CMK (cell line): ENCODE measurements at regions not wholly inside any gene's neighbourhood (a gene's known extent, or its start where the extent isn't known, plus 50 kb on each side); places are given as distances from the start of the nearest gene placed in this dataset.

Source experiments
- DNase-seq: peaks from one replicate; pipeline ENCODE4 v3.0.0-alpha.2; 2010; ENCODE audit warnings: low read depth

- DNase-seq = no peak
Measured at GRCh38 chr7:35450456-35451214, 196.7 kb upstream of the TBX20 start.

DNA sequence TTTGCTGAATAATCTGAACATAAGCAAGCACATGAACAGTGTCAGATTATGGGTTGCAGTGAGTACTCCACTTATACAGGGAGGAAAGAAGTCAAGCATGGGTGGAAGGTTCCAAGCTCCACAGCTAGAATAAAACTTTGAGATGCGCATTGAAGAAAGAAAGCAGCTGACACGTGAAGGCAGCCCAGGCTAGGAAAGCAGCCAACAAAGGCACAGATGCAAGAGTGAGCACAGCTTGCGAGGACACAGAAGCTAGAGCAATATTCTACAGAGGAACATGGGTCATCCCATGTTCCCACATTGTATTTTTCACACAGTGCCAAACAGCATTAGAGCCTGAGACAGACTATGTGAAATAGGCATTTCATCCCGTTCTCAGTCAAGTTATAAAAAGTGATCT is 194.6 kb upstream of the TBX20 start:
- DNase-seq = no peak

DNA sequence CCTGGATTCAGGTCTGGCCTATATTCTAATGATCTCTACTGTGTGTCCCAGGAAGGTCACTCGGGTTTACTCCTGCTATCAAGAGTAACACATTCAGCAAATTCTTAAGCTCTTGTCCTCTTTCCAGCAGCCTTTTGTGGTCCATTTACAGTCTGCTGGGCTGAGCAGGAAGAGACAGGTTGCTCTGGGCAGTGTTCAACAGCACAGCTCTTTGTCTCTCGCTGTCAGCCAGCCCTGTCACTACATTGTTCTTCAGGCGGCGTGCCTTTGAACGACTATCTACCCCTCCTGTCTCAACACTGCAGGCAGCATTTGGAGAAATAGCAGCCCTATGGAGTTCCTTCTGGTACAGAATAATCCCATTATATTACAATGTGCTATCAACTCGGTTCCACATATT is 192.2 kb upstream of the TBX20 start:
- no peak for DNase-seq

DNA sequence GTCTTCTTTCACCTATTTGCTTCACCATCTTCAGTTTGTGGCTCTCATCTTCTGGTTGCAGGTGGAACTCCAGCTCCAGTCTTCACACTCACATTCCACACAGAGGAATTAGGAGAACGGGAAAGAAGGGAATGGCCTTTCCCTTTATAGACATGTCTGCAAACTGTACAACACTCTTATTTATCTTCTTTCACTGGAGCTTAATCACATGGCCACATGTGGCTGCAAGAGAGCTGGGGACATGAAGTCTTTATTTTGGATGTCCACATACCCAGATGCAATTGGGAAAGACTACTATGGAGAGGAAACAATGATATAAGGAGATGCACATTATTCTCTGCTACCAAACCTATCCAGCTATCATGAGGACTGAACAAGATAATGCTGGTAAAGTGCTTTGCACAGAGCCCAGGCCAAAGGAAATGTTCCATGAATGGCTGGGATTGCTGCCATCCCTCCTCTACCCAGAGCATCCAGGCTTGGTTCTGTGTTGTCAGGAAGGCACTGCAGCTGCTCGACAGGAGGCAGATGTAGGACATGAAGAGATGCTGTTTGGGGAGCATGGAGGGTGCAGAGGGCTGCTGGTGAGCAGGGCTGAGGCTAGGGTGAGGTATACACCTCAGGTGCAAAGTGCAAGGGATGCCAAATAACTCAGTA is 183.8 kb upstream of the TBX20 start:
- DNase-seq = no peak

GRCh38 chr7:35436452-35436851 is 182.6 kb upstream of the TBX20 start:
- DNase-seq = no peak

DNA sequence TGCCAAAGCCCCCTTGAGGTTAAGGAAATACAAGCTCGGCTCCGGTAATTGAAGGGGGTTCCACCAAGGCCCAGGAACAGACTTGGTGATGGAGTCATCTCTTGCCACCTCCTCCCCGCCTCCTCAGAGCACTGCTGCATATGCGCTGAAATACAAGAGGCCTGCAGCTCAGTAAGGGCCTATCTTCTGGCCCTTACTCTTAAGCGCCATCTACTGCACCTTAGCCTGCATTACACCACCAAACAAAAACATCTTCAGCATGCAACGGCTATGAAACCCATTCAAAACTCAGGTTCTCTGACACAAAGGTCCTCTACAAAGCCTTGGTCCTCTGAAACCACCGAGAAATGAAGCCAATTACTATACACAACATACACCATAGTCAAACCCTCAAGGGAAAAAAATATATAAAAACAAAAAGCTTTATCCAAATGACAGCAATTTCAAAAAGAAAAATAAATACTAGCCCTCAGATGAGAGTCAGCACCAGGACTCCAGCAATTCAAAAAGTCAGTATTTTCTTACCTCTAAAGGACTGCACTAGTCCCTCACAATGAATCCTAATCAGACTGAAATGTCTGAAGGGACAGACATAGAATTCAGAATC is 176.8 kb upstream of the TBX20 start:
- no peak for DNase-seq

DNA sequence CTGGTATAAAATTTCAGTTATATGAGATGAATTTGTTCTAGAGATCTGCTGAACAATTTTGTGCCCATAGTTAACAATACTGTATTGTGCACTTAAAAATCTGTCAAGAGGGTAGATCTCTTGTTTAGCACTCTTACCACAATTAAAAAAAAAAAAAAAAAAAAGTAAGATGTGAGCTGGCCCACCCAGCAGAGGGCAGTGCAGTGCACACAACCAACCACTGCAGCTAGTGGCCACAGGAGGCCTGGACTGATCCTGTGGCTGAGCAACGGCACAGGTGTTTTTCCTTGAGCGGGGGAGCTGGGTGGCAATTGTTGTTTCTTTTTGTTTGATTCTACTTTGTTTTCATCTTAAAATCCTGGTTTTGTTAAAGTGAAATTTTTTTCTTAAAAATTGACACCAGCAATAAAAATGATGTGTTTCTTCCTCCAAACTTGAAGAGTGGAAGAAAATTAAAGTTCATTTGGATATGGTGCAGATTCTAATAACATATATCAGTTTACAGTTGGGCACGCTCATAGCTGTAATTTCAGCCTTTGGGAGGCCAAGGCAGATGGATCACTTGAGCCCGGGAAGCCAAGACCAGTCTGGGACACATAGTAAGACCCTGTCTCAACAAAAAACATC is 171.1 kb upstream of the TBX20 start:
- DNase-seq = no peak

DNA sequence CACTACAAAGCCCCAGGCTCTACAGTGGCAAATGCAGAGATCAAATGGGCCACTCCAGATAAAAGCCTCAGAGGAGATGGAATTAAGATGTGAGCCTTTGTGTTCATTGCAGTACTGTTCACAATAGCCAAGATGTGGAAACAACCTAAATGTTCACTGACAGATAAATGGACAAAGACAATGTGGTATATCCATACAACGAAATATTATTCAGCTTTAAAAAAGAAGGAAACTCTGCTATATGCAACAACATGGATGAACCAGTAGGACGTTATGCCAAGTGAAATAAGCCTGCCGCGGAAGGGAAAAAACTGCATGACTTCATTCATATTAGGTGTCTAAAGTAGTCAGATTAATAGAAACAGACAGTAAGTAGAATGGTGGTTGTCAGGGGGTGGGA is 170.5 kb upstream of the TBX20 start:
- DNase-seq = no peak

DNA sequence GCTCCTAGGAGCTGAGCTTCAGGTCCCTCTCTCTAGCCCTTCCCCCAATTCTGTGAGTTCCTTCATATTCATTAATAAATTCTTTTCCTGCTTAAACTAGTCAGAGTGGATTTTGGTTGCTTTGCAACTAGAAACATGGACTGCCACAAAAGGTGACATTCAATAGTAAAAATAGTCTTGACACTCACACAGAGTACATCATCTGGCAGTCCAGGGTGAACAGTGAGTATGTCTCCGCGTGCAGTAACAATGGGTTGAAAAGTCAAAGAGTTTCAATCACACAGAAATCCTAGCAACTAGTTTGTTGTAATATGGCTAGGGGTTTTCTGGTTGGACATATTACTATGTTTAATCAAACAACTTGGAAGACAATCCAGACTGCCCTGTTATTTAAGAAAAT is 168.8 kb upstream of the TBX20 start:
- no peak for DNase-seq

GRCh38 chr7:35420656-35421055 is 166.8 kb upstream of the TBX20 start:
- DNase-seq = no peak

GRCh38 chr7:35419391-35419755 is 165.5 kb upstream of the TBX20 start:
- no peak for DNase-seq

DNA sequence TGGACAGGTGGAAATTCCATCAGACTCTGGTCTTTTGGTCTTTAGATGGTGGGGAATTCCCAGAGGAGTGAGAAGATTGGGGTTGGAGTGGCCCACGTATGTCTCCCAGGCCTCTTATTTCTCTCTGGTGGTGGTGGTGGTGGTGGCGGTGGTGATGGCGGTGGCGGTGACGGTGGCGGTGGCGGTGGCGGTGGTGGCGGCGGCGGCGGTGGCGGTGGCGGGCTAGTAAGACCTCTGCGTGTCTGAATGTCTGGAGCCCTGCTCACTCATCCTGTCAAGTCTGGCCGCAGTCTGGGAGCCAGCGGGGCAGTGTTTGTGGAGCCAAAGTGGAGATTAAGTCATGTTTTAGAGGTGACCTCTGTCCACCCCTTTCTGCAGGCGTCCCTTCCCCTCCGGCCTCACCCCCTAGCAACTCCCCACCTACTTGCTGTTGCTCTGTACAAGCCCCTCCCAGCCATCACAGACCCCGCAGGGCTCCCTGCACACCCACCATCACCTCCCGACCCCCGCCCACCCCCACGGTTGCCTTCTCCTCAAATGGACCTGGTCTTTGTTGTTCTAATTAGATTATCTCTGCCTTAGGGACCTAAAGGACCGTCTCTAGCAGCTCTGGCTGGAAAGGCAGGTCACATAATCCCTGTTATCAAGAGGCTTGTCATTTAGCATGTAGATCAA is 165.0 kb upstream of the TBX20 start:
- no peak for DNase-seq

- no peak for DNase-seq
Measured at GRCh38 chr7:35416568-35416967, 162.7 kb upstream of the TBX20 start.

GRCh38 chr7:35415411-35415822 is 161.5 kb upstream of the TBX20 start:
- no peak for DNase-seq

DNA sequence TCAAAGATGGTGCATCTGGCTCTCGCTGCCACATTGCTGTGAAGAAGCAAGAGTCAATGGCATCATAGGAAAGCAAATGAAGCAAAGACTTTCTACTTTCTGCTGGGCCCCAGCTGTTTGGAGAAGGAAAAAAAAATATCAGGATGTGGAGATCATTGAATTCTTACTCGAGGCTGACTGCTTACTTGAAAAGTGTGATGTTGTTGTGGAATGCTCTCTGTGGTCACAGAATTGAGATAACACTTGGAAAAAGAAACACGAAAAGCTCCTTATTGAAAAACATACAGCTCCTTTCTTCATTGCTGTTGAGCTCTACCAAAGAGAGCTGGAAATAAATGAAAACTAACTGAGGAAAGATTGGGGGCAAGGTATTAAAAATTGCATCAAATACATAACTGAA is 157.4 kb upstream of the TBX20 start:
- DNase-seq = no peak

DNA sequence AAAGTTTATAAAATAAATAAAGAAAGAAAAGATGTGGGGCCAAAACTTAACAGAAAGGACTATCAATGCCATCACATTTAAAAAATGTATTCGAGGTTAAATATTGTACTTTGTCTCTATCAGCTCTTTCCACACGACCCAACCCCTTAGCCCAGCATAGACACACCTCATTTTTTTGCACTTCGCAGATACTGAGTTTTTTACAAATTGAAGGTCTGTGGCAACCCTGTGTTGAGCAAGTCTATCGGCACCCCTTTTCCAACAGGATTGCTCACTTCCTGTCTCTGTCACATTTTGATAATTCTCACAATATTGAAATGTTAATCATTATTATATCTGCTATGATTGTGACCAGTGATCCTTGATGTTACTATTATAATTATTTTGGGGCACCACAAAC is 151.6 kb upstream of the TBX20 start:
- DNase-seq = no peak

- no peak for DNase-seq
Measured at GRCh38 chr7:35401217-35401879, 147.4 kb upstream of the TBX20 start.

DNA sequence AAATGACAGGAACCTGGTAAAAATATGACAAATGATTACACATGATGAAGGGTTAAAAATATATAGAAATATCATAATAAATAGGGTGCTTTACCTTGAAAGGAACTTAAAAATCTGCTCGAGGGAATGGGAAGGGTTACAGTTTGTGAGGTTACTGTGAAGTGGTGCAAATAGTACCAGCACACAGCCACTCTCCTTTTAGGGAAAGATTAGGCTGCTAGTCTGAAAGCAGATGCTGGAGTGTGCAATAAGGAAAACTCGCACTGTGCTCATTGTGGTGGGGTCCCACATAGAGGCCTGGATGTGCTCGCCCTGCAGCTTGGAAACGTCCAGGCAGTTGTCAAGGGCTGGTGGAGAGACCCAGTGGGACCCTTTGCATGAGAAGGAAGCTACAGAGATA is 145.9 kb upstream of the TBX20 start:
- DNase-seq = no peak

GRCh38 chr7:35399216-35399615 is 145.3 kb upstream of the TBX20 start:
- DNase-seq = no peak

DNA sequence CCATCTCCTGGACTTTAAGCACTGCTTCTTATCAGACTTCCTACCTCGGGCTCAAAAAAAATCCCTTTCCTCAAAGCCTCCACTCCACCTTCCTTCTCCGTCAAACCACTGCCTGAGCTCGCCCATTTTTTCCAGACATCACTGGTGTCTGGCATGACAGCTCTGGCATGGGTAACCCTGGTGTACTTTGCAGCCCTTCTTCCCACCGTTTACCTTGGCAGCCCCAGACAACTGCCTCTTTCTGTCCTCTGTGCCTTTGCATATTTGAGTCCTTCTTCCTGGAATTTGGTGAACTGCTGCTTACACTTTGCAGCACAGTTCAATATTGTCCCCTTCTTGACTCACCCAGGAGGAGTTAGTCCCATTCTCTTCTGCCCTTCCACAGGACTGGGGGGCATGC is 144.6 kb upstream of the TBX20 start:
- no peak for DNase-seq

DNA sequence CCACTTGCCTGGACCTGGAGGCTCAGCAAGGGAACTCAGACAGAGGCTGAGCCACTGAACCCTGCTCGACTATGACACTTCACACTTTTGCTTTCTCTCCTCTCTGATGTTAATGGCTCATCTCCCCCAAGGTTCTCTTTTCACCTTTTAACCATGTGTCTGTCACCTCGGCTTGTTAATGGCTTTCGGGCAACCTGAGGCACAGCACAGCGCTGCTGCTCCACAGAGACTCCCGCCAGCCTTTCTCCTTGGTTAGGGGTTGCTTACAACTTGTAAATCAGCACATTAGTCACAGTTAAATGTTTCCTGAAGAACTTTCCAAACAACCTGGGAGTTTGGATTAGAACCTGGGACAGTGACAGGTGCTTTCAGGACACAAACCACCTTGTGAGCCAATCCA is 136.2 kb upstream of the TBX20 start:
- DNase-seq = no peak

- DNase-seq = no peak
Measured at GRCh38 chr7:35389636-35390035, 135.7 kb upstream of the TBX20 start.
